ENCODE measurements at regions not wholly inside any gene's neighbourhood (a gene's known extent, or its start where the extent isn't known, plus 50 kb on each side); places are given as distances from the start of the nearest gene placed in this dataset.

GRCh38 chr2:144671695-144672455 is 152.0 kb upstream of the ZEB2 start:
- no peaks in the 10 kb centered on the region for H3K27me3 Mint-ChIP-seq
- ChIA-PET POLR2A (no interaction called here), CTCF (no interaction called here)
- TF ChIP-seq CTCF (IDR thresholded peaks at IDR 0.05) = no peak
- no peak overlapping the region for H3K4me3 Mint-ChIP-seq
- H3K36me3 Mint-ChIP-seq (ENCODE audit: low read depth) = no peaks in the 10 kb centered on the region
- H3K9me3 Mint-ChIP-seq = no peaks in the 10 kb centered on the region
- H3K27ac Mint-ChIP-seq = peak overlapping the region; percentile 51
- intact Hi-C loops (cut with micrococcal nuclease) = no loop called here
- DNase-seq = no peak
- H3K4me1 Mint-ChIP-seq = peaks cover 30% of the 10 kb centered on the region
- ATAC-seq (ENCODE audit: low read depth) = peak; percentile 56

GRCh38 chr2:144670738-144671137 is 150.8 kb upstream of the ZEB2 start:
- no peaks in the 10 kb centered on the region for H3K36me3 Mint-ChIP-seq (ENCODE audit: low read depth)
- CTCF ChIA-PET = no interaction called here
- POLR2A ChIA-PET = interaction anchor here (1.4 kb wide), 1 partner anchor 8 kb away, joined by 6 read pairs; no protein-coding TSS in a partner anchor
- peaks cover 30% of the 10 kb centered on the region for H3K4me1 Mint-ChIP-seq
- no peaks in the 10 kb centered on the region for H3K27me3 Mint-ChIP-seq
- intact Hi-C loops (cut with micrococcal nuclease) = no loop called here
- TF ChIP-seq CTCF (IDR thresholded peaks at IDR 0.05) = no peak
- DNase-seq = no peak
- no peak for ATAC-seq (ENCODE audit: low read depth)
- no peaks in the 10 kb centered on the region for H3K9me3 Mint-ChIP-seq
- H3K27ac Mint-ChIP-seq = no peak overlapping the region
- H3K4me3 Mint-ChIP-seq = no peak overlapping the region

GRCh38 chr2:144670080-144670479 is 150.2 kb upstream of the ZEB2 start:
- POLR2A ChIA-PET = interaction anchor here (0.9 to 1.4 kb wide), 2 partner anchors 9 to 32 kb away, joined by 4 to 6 read pairs; no protein-coding TSS in a partner anchor
- Mint-ChIP-seq H3K4me1 (peaks cover 30% of the 10 kb centered on the region), H3K36me3 (ENCODE audit: low read depth) (no peaks in the 10 kb centered on the region), H3K4me3 (no peak overlapping the region), H3K9me3 (no peaks in the 10 kb centered on the region), H3K27me3 (no peaks in the 10 kb centered on the region), H3K27ac (no peak overlapping the region)
- ATAC-seq (ENCODE audit: low read depth) (peak; percentile 71), DNase-seq (no peak)
- intact Hi-C loops (cut with micrococcal nuclease) = no loop called here
- CTCF ChIA-PET = no interaction called here
- TF ChIP-seq CTCF (IDR thresholded peaks at IDR 0.05) = no peak

- Mint-ChIP-seq H3K4me3 (no peak overlapping the region), H3K27me3 (no peaks in the 10 kb centered on the region), H3K9me3 (no peaks in the 10 kb centered on the region), H3K36me3 (ENCODE audit: low read depth) (no peaks in the 10 kb centered on the region), H3K27ac (no peak overlapping the region), H3K4me1 (peaks cover 30% of the 10 kb centered on the region)
- ATAC-seq (ENCODE audit: low read depth) = no peak
- CTCF ChIA-PET = no interaction called here
- intact Hi-C loops (cut with micrococcal nuclease) = no loop called here
- no peak for TF ChIP-seq CTCF (IDR thresholded peaks at IDR 0.05)
- POLR2A ChIA-PET = interaction anchor here (0.9 to 1.4 kb wide), 2 partner anchors 10 to 33 kb away, joined by 4 to 6 read pairs; no protein-coding TSS in a partner anchor
- DNase-seq = no peak
These were observed 149.5 kb upstream of the ZEB2 start for GRCh38 chr2:144669196-144669987.

- peaks cover 31% of the 10 kb centered on the region for H3K4me1 Mint-ChIP-seq
- TF ChIP-seq CTCF (IDR thresholded peaks at IDR 0.05) = no peak
- H3K36me3 Mint-ChIP-seq (ENCODE audit: low read depth) = no peaks in the 10 kb centered on the region
- H3K27me3 Mint-ChIP-seq = no peaks in the 10 kb centered on the region
- H3K27ac Mint-ChIP-seq = no peak overlapping the region
- no peaks in the 10 kb centered on the region for H3K9me3 Mint-ChIP-seq
- ChIA-PET POLR2A (no interaction called here), CTCF (no interaction called here)
- H3K4me3 Mint-ChIP-seq = no peak overlapping the region
- intact Hi-C loops (cut with micrococcal nuclease) = no loop called here
- DNase-seq (no peak), ATAC-seq (ENCODE audit: low read depth) (no peak)
These were observed 148.7 kb upstream of the ZEB2 start for GRCh38 chr2:144668493-144669110.
